HepG2 (cell line): ENCODE measurements at regions not wholly inside any gene's neighbourhood (a gene's known extent, or its start where the extent isn't known, plus 50 kb on each side); places are given as distances from the start of the nearest gene placed in this dataset.

Experiments used
- CEBPG ChIP-seq: IDR thresholded peaks from 2 replicates; pipeline ENCODE4 v1.6.1; 2016
- IRX3 ChIP-seq: sonication (generic); formaldehyde crosslinking; IDR thresholded peaks from 2 replicates; pipeline ENCODE4 v1.8.1; 2023; ENCODE audit warnings: mild to moderate bottlenecking, low read depth, missing genetic modification reagents, borderline replicate concordance
- MAZ ChIP-seq, 2 experiments: sonication (generic) in 1 of 2; formaldehyde crosslinking in 1 of 2; IDR thresholded peaks; 2 replicates each; pipeline versions ENCODE4 v1.5.0 to v1.6.1; 2012 to 2020; ENCODE audit warnings: low read depth in 2 of 2, mild to moderate bottlenecking in 2 of 2, borderline replicate concordance in 1 of 2, improper control_type of control experiment in 1 of 2, low read length in 1 of 2, missing genetic modification reagents in 1 of 2, moderate library complexity in 1 of 2
- MZF1 ChIP-seq: sonication (generic); formaldehyde crosslinking; IDR thresholded peaks from 2 replicates; pipeline ENCODE4 v1.8.1; 2023; ENCODE audit warnings: mild to moderate bottlenecking, missing genetic modification reagents, borderline replicate concordance
- POLR2AphosphoS5 ChIP-seq: IDR thresholded peaks from 2 replicates; pipeline ENCODE4 v1.6.1; 2012; ENCODE audit warnings: low read depth, low read length
- RARG ChIP-seq: sonication (generic); formaldehyde crosslinking; IDR thresholded peaks from 2 replicates; pipeline ENCODE4 v1.4.0; 2020; ENCODE audit warnings: low read depth, mild to moderate bottlenecking, missing genetic modification reagents
- SMARCC2 ChIP-seq: fragments of 450-650 bp; IDR thresholded peaks from 2 replicates; pipeline ENCODE4 v1.6.1; 2017; ENCODE audit warnings: antibody characterized with exemption, mild to moderate bottlenecking
- U2AF2 ChIP-seq: fragments of 200-400 bp; formaldehyde crosslinking; IDR thresholded peaks from 2 replicates; pipeline ENCODE4 v1.6.1; 2017; ENCODE audit warnings: low read depth, mild to moderate bottlenecking, low read length
- ZBTB7B ChIP-seq: sonication (generic); formaldehyde crosslinking; IDR thresholded peaks from 2 replicates; pipeline ENCODE4 v1.4.0; 2020; ENCODE audit warnings: missing genetic modification reagents
- ZBTB8A ChIP-seq: sonication (generic); formaldehyde crosslinking; IDR thresholded peaks from 2 replicates; pipeline ENCODE4 v1.4.0; 2020; ENCODE audit warnings: mild to moderate bottlenecking, low read depth, missing genetic modification reagents, borderline replicate concordance
- TF ChIP-seq, protein P1 (sequence below): sonication (generic); formaldehyde crosslinking; IDR thresholded peaks from 2 replicates; pipeline ENCODE4 v1.4.0; 2020; ENCODE audit warnings: low read depth, mild to moderate bottlenecking, missing genetic modification reagents
- TF ChIP-seq, protein P2 (sequence below): sonication (generic); IDR thresholded peaks from 2 replicates; pipeline ENCODE4 v1.6.1; 2016; ENCODE audit warnings: low read depth, borderline replicate concordance
- TF ChIP-seq, protein P3 (sequence below): sonication (generic); formaldehyde crosslinking; IDR thresholded peaks from 2 replicates; pipeline ENCODE4 v1.4.0; 2020; ENCODE audit warnings: missing genetic modification reagents
- TF ChIP-seq, protein P4 (sequence below), 2 experiments: sonication (generic) in 1 of 2; formaldehyde crosslinking in 1 of 2; IDR thresholded peaks; 2 replicates each; pipeline versions ENCODE4 v1.4.0 to v1.6.1; 2016 to 2020; ENCODE audit warnings: borderline replicate concordance in 1 of 2, low read depth in 1 of 2, mild to moderate bottlenecking in 1 of 2, missing genetic modification reagents in 1 of 2
- TF ChIP-seq, protein P5 (sequence below): IDR thresholded peaks from 2 replicates; pipeline ENCODE4 v1.6.1; 2016
- TF ChIP-seq, protein P6 (sequence below): sonication (generic); formaldehyde crosslinking; IDR thresholded peaks from 2 replicates; pipeline ENCODE4 v1.4.0; 2020; ENCODE audit warnings: missing genetic modification reagents, borderline replicate concordance

DNA sequence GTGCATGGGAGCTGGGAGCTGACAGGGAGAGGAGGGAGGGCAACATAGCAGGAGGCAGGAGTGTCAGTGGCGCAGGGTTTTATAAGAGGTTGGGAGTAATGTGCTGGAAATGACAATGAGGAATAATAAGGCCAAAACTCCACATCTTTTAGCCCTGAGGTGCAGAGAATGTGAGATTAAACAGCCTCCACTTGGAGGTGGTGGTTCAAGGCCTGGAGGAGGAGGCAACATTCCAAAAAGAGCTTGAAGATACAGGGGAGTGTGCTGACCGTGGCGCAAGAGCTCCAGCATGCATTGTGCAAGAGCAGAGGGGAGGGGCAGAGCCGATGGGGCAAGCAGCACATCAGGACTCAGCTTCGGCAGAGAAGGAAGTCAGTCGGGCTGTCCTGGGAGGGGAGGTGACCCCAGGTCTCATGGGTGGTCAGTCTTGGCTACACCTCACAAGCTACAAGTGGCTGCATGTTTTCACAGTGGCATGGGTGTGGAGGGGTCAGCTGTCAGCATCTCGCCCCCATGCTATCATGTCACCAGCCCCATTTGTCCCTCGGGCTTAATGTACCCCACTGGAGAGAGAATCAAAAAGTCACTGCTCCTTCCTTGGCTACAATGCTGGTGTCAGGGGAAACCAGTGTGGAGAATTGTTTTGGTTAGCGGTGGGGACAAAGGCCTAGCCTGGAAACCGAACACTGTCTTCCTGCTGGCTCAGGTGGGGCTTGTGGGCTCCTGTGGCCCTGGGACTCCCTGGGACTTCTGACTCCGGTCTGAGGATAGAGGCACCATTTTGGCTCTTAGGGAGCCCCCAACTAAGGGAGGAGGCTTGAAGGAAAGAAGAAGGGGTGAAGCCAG, 208.0 kb downstream of the ZFP36L2 start (continued):
- TF ChIP-seq, protein P1, sequence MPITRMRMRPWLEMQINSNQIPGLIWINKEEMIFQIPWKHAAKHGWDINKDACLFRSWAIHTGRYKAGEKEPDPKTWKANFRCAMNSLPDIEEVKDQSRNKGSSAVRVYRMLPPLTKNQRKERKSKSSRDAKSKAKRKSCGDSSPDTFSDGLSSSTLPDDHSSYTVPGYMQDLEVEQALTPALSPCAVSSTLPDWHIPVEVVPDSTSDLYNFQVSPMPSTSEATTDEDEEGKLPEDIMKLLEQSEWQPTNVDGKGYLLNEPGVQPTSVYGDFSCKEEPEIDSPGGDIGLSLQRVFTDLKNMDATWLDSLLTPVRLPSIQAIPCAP (CRISPR knock-in tag): peak; percentile 50; the same call in 1 of the 2 replicates
- no peak for TF ChIP-seq U2AF2
- TF ChIP-seq, protein P2, sequence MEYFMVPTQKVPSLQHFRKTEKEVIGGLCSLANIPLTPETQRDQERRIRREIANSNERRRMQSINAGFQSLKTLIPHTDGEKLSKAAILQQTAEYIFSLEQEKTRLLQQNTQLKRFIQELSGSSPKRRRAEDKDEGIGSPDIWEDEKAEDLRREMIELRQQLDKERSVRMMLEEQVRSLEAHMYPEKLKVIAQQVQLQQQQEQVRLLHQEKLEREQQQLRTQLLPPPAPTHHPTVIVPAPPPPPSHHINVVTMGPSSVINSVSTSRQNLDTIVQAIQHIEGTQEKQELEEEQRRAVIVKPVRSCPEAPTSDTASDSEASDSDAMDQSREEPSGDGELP: peak; percentile 63; the same call in 1 of the 2 replicates
- TF ChIP-seq SMARCC2: no peak
- TF ChIP-seq MZF1 (CRISPR knock-in tag): no peak
- TF ChIP-seq MAZ (IDR thresholded peaks at IDR 0.05; ENCODE audit: borderline replicate concordance, low read depth, low read length): peak; percentile 99
- peak; percentile 98 for TF ChIP-seq MAZ (CRISPR knock-in tag; IDR thresholded peaks at IDR 0.05; ENCODE audit: low read depth)
- TF ChIP-seq, protein P3, sequence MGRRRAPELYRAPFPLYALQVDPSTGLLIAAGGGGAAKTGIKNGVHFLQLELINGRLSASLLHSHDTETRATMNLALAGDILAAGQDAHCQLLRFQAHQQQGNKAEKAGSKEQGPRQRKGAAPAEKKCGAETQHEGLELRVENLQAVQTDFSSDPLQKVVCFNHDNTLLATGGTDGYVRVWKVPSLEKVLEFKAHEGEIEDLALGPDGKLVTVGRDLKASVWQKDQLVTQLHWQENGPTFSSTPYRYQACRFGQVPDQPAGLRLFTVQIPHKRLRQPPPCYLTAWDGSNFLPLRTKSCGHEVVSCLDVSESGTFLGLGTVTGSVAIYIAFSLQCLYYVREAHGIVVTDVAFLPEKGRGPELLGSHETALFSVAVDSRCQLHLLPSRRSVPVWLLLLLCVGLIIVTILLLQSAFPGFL (CRISPR knock-in tag): no peak
- TF ChIP-seq CEBPG (CRISPR knock-in tag): peak; percentile 100
- TF ChIP-seq RARG (CRISPR knock-in tag): 0 out of 2 replicates have a peak, but pooled peaks have one; percentile 39
- no peak for TF ChIP-seq ZBTB8A (CRISPR knock-in tag)
- TF ChIP-seq, protein P4, sequence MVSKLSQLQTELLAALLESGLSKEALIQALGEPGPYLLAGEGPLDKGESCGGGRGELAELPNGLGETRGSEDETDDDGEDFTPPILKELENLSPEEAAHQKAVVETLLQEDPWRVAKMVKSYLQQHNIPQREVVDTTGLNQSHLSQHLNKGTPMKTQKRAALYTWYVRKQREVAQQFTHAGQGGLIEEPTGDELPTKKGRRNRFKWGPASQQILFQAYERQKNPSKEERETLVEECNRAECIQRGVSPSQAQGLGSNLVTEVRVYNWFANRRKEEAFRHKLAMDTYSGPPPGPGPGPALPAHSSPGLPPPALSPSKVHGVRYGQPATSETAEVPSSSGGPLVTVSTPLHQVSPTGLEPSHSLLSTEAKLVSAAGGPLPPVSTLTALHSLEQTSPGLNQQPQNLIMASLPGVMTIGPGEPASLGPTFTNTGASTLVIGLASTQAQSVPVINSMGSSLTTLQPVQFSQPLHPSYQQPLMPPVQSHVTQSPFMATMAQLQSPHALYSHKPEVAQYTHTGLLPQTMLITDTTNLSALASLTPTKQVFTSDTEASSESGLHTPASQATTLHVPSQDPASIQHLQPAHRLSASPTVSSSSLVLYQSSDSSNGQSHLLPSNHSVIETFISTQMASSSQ (IDR thresholded peaks at IDR 0.05; ENCODE audit: low read depth): peak; percentile 84
- TF ChIP-seq, protein P4 (CRISPR knock-in tag; IDR thresholded peaks at IDR 0.05; ENCODE audit: borderline replicate concordance): peak; percentile 97
- TF ChIP-seq, protein P5, sequence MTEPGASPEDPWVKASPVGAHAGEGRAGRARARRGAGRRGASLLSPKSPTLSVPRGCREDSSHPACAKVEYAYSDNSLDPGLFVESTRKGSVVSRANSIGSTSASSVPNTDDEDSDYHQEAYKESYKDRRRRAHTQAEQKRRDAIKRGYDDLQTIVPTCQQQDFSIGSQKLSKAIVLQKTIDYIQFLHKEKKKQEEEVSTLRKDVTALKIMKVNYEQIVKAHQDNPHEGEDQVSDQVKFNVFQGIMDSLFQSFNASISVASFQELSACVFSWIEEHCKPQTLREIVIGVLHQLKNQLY (CRISPR knock-in tag): 0 out of 2 replicates have a peak, but pooled peaks have one; percentile 66
- TF ChIP-seq, protein P6, sequence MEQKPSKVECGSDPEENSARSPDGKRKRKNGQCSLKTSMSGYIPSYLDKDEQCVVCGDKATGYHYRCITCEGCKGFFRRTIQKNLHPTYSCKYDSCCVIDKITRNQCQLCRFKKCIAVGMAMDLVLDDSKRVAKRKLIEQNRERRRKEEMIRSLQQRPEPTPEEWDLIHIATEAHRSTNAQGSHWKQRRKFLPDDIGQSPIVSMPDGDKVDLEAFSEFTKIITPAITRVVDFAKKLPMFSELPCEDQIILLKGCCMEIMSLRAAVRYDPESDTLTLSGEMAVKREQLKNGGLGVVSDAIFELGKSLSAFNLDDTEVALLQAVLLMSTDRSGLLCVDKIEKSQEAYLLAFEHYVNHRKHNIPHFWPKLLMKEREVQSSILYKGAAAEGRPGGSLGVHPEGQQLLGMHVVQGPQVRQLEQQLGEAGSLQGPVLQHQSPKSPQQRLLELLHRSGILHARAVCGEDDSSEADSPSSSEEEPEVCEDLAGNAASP (CRISPR knock-in tag): peak; percentile 91
- peak; percentile 93 for TF ChIP-seq ZBTB7B (CRISPR knock-in tag)
- TF ChIP-seq IRX3 (CRISPR knock-in tag): peak; percentile 53; the same call in 1 of the 2 replicates
- no peak for TF ChIP-seq POLR2AphosphoS5
